H1 (cell line): ENCODE measurements at regions not wholly inside any gene's neighbourhood (a gene's known extent, or its start where the extent isn't known, plus 50 kb on each side); places are given as distances from the start of the nearest gene placed in this dataset.

Source experiments
- CBX5 ChIP-seq: fragments of 300-800, 300-1000 bp; sonication (generic); IDR thresholded peaks from 2 replicates; pipeline ENCODE4 v1.7.1; 2016; ENCODE audit warnings: antibody characterized with exemption, low read length, low read depth
- CHD2 ChIP-seq: IDR thresholded peaks from 2 replicates; pipeline ENCODE4 v1.6.1; 2012; ENCODE audit warnings: low read length, improper control_type of control experiment
- GABPA ChIP-seq: IDR thresholded peaks from 2 replicates; pipeline ENCODE4 v1.6.1; 2011; ENCODE audit warnings: mild to moderate bottlenecking, low read length, moderate library complexity, borderline replicate concordance; ENCODE audit not compliant: insufficient read depth
- GTF2F1 ChIP-seq: IDR thresholded peaks from 2 replicates; pipeline ENCODE4 v1.6.1; 2012; ENCODE audit warnings: low read depth, low read length, improper control_type of control experiment, borderline replicate concordance
- JUND ChIP-seq: IDR thresholded peaks from 2 replicates; pipeline ENCODE4 v1.6.1; 2011; ENCODE audit warnings: mild to moderate bottlenecking, improper control_type of control experiment, low read length
- POLR2AphosphoS5 ChIP-seq: IDR thresholded peaks from 2 replicates; pipeline ENCODE4 v1.6.1; 2011; ENCODE audit warnings: low read depth, low read length
- RFX5 ChIP-seq: IDR thresholded peaks from 2 replicates; pipeline ENCODE4 v1.6.1; 2011; ENCODE audit warnings: low read depth, low read length, improper control_type of control experiment, borderline replicate concordance
- TAF7 ChIP-seq: optimal IDR thresholded peaks from 2 replicates; pipeline ENCODE3; 2011; ENCODE audit warnings: low read depth, mild to moderate bottlenecking, inconsistent platforms, low read length, moderate library complexity, borderline replicate concordance
- TF ChIP-seq, protein P1 (sequence below): fragments of 300-600 bp; sonication (generic); IDR thresholded peaks from 2 replicates; pipeline ENCODE4 v1.7.1; 2012; ENCODE audit warnings: low read length, moderate library complexity, mild to moderate bottlenecking, inconsistent platforms; ENCODE audit not compliant: insufficient replicate concordance
- TF ChIP-seq, protein P2 (sequence below): IDR thresholded peaks from 2 replicates; pipeline ENCODE4 v1.6.1; 2012; ENCODE audit warnings: inconsistent platforms

DNA sequence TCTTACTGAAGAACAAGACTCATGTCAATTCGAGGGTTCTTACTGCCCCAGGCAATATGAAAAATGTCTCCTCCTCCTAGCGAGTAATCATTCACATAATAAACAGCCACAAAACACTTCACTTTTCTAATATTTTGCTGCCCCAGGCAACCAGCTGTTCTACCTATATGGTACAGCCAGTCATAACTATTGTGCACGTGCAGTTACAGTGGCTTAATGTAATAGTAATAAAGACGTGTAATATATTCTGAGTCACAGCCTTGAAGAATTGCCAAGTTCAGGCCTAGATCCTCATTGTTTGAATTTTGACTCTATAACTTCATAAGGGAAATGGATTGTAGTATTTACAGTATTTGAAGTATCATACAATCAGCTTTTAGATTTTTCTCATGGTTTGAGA is 1250.0 kb upstream of the GBE1 start (continued):
- TF ChIP-seq, protein P1, sequence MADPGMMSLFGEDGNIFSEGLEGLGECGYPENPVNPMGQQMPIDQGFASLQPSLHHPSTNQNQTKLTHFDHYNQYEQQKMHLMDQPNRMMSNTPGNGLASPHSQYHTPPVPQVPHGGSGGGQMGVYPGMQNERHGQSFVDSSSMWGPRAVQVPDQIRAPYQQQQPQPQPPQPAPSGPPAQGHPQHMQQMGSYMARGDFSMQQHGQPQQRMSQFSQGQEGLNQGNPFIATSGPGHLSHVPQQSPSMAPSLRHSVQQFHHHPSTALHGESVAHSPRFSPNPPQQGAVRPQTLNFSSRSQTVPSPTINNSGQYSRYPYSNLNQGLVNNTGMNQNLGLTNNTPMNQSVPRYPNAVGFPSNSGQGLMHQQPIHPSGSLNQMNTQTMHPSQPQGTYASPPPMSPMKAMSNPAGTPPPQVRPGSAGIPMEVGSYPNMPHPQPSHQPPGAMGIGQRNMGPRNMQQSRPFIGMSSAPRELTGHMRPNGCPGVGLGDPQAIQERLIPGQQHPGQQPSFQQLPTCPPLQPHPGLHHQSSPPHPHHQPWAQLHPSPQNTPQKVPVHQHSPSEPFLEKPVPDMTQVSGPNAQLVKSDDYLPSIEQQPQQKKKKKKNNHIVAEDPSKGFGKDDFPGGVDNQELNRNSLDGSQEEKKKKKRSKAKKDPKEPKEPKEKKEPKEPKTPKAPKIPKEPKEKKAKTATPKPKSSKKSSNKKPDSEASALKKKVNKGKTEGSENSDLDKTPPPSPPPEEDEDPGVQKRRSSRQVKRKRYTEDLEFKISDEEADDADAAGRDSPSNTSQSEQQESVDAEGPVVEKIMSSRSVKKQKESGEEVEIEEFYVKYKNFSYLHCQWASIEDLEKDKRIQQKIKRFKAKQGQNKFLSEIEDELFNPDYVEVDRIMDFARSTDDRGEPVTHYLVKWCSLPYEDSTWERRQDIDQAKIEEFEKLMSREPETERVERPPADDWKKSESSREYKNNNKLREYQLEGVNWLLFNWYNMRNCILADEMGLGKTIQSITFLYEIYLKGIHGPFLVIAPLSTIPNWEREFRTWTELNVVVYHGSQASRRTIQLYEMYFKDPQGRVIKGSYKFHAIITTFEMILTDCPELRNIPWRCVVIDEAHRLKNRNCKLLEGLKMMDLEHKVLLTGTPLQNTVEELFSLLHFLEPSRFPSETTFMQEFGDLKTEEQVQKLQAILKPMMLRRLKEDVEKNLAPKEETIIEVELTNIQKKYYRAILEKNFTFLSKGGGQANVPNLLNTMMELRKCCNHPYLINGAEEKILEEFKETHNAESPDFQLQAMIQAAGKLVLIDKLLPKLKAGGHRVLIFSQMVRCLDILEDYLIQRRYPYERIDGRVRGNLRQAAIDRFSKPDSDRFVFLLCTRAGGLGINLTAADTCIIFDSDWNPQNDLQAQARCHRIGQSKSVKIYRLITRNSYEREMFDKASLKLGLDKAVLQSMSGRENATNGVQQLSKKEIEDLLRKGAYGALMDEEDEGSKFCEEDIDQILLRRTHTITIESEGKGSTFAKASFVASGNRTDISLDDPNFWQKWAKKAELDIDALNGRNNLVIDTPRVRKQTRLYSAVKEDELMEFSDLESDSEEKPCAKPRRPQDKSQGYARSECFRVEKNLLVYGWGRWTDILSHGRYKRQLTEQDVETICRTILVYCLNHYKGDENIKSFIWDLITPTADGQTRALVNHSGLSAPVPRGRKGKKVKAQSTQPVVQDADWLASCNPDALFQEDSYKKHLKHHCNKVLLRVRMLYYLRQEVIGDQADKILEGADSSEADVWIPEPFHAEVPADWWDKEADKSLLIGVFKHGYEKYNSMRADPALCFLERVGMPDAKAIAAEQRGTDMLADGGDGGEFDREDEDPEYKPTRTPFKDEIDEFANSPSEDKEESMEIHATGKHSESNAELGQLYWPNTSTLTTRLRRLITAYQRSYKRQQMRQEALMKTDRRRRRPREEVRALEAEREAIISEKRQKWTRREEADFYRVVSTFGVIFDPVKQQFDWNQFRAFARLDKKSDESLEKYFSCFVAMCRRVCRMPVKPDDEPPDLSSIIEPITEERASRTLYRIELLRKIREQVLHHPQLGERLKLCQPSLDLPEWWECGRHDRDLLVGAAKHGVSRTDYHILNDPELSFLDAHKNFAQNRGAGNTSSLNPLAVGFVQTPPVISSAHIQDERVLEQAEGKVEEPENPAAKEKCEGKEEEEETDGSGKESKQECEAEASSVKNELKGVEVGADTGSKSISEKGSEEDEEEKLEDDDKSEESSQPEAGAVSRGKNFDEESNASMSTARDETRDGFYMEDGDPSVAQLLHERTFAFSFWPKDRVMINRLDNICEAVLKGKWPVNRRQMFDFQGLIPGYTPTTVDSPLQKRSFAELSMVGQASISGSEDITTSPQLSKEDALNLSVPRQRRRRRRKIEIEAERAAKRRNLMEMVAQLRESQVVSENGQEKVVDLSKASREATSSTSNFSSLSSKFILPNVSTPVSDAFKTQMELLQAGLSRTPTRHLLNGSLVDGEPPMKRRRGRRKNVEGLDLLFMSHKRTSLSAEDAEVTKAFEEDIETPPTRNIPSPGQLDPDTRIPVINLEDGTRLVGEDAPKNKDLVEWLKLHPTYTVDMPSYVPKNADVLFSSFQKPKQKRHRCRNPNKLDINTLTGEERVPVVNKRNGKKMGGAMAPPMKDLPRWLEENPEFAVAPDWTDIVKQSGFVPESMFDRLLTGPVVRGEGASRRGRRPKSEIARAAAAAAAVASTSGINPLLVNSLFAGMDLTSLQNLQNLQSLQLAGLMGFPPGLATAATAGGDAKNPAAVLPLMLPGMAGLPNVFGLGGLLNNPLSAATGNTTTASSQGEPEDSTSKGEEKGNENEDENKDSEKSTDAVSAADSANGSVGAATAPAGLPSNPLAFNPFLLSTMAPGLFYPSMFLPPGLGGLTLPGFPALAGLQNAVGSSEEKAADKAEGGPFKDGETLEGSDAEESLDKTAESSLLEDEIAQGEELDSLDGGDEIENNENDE: no peak
- TF ChIP-seq JUND (no peak), TAF7 (no peak), RFX5 (no peak), CBX5 (no peak), CHD2 (no peak), GTF2F1 (no peak), GABPA (no peak), POLR2AphosphoS5 (no peak)
- TF ChIP-seq, protein P2, sequence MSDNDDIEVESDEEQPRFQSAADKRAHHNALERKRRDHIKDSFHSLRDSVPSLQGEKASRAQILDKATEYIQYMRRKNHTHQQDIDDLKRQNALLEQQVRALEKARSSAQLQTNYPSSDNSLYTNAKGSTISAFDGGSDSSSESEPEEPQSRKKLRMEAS: no peak
- TF ChIP-seq, all 59 proteins: peak for 0
